Caco-2 (cell line): ENCODE measurements at regions not wholly inside any gene's neighbourhood (a gene's known extent, or its start where the extent isn't known, plus 50 kb on each side); places are given as distances from the start of the nearest gene placed in this dataset.

Experiments used
- BruUV-seq: library from RNA; stranded (reverse); fragments of 400-500 nt; replicated peaks from 2 replicates; lab custom pipeline; 2021; lab: Mats Ljungman, UMichigan
- CTCF ChIA-PET: fragments of 300-600 bp; sonication (Branson Sonifier 250); formaldehyde crosslinking; loops from one replicate; lab custom pipeline; 2022; ENCODE audit warnings: antibody characterized with exemption; lab: Charles Lee
- POLR2A ChIA-PET: fragments of 300-600 bp; sonication (Branson Sonifier 250); formaldehyde crosslinking; loops from one replicate; lab custom pipeline; 2022; ENCODE audit warnings: antibody characterized with exemption; lab: Charles Lee
- DNase-seq, 2 experiments: peaks; one replicate each; pipeline versions ENCODE4 v3.0.0 to v3.0.0-alpha.2; 2020 to 2022
- H3K27me3 ChIP-seq: replicated peaks from 2 replicates; pipeline ENCODE4 v1.6.0; 2011; ENCODE audit warnings: low read length; ENCODE audit not compliant: control insufficient read depth, insufficient read depth
- H3K36me3 ChIP-seq: 2 replicates; pipeline ENCODE4 v1.5.1; 2011; ENCODE audit warnings: low read length; ENCODE audit not compliant: control insufficient read depth, insufficient read depth
- H3K4me1 ChIP-seq: fragments of 250-450 bp; sonication (Bioruptor Pico); 2 replicates; pipeline ENCODE4 v1.5.1; 2020; ENCODE audit warnings: mild to moderate bottlenecking
- H3K4me3 ChIP-seq: 2 replicates; pipeline ENCODE4 v1.5.1; 2011; ENCODE audit warnings: low read depth, mild to moderate bottlenecking, control low read depth, low read length
- H3K9me3 ChIP-seq: fragments of 250-450 bp; sonication (Bioruptor Pico); 2 replicates; pipeline ENCODE4 v1.5.1; 2020; ENCODE audit warnings: mild to moderate bottlenecking, moderate library complexity
- H3K27ac Mint-ChIP-seq: one replicate; pipeline ENCODE4 v1.8.0; 2022; ENCODE audit warnings: mixed read lengths; ENCODE audit not compliant: unreplicated experiment
- H3K27me3 Mint-ChIP-seq: one replicate; pipeline ENCODE4 v1.8.0; 2022; ENCODE audit warnings: mixed read lengths; ENCODE audit not compliant: insufficient read depth, unreplicated experiment
- H3K36me3 Mint-ChIP-seq: one replicate; pipeline ENCODE4 v1.8.0; 2022; ENCODE audit warnings: mild to moderate bottlenecking, mixed read lengths; ENCODE audit not compliant: insufficient read depth, unreplicated experiment
- H3K4me1 Mint-ChIP-seq: one replicate; pipeline ENCODE4 v1.8.0; 2022; ENCODE audit warnings: low read depth, mixed read lengths; ENCODE audit not compliant: unreplicated experiment
- H3K4me3 Mint-ChIP-seq: one replicate; pipeline ENCODE4 v1.8.0; 2022; ENCODE audit warnings: mild to moderate bottlenecking, moderate library complexity, mixed read lengths; ENCODE audit not compliant: unreplicated experiment
- H3K9me3 Mint-ChIP-seq: one replicate; pipeline ENCODE4 v1.8.0; 2022; ENCODE audit warnings: mixed read lengths; ENCODE audit not compliant: unreplicated experiment
- intact Hi-C: fragments of 100-400 bp; cut with micrococcal nuclease; formaldehyde crosslinking; loops from one replicate; pipeline ENCODE4 v1.10.0; 2022; ENCODE audit not compliant: unreplicated experiment
- TF ChIP-seq, protein P1 (sequence below), 2 experiments: fragments of 200-600 bp in 1 of 2; IDR thresholded peaks; 1 replicate in 1 of 2; 2 replicates in 1 of 2; pipeline versions ENCODE4 v1.5.1 to v1.8.0; 2011 to 2022; ENCODE audit warnings: antibody characterized with exemption in 1 of 2, control low read depth in 1 of 2, inconsistent platforms in 1 of 2, low read depth in 1 of 2, low read length in 1 of 2, mild to moderate bottlenecking in 1 of 2, moderate library complexity in 1 of 2; ENCODE audit not compliant: insufficient read depth in 1 of 2, severe bottlenecking in 1 of 2, unreplicated experiment in 1 of 2

DNA sequence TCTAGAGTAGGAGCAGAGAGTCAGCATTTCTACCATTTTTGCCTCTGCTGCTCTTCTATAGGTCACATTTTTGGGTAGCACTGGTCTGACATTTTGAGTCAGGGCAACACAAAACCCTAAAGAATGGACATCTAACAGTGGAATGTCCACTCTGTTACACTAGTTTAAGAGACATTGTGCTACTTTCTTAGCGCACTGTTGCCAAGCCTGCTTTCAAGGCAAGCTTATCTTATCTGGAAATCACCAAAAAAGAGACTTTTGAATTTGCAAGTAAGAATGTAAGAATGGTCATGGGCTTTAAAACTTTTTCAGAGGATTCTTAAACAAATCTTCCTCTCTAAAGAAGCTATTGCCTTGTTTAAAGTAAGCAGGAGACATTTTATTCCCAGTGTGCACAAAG, 73.0 kb upstream of the STARD4 start:
- Mint-ChIP-seq H3K36me3 (no peaks in the 10 kb centered on the region), H3K4me1 (peaks cover 10% of the 10 kb centered on the region), H3K4me3 (no peak overlapping the region), H3K27me3 (peaks cover 9% of the 10 kb centered on the region), H3K9me3 (peaks cover 15% of the 10 kb centered on the region), H3K27ac (no peak overlapping the region)
- BruUV-seq = no TSS peak
- CTCF ChIA-PET = no interaction called here
- no peaks in the 10 kb centered on the region for H3K27me3 ChIP-seq
- POLR2A ChIA-PET = no interaction called here
- no peaks in the 10 kb centered on the region for H3K36me3 ChIP-seq
- peaks cover 16% of the 10 kb centered on the region; the same call in 1 of the 2 replicates for H3K4me1 ChIP-seq
- TF ChIP-seq, protein P1, sequence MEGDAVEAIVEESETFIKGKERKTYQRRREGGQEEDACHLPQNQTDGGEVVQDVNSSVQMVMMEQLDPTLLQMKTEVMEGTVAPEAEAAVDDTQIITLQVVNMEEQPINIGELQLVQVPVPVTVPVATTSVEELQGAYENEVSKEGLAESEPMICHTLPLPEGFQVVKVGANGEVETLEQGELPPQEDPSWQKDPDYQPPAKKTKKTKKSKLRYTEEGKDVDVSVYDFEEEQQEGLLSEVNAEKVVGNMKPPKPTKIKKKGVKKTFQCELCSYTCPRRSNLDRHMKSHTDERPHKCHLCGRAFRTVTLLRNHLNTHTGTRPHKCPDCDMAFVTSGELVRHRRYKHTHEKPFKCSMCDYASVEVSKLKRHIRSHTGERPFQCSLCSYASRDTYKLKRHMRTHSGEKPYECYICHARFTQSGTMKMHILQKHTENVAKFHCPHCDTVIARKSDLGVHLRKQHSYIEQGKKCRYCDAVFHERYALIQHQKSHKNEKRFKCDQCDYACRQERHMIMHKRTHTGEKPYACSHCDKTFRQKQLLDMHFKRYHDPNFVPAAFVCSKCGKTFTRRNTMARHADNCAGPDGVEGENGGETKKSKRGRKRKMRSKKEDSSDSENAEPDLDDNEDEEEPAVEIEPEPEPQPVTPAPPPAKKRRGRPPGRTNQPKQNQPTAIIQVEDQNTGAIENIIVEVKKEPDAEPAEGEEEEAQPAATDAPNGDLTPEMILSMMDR (IDR thresholded peaks at IDR 0.05; ENCODE audit: insufficient read depth in 1 of 2, low read depth in 1 of 2, low read length in 1 of 2, severe bottlenecking in 1 of 2, unreplicated experiment in 1 of 2) = no peak
- DNase-seq = no peak
- H3K9me3 ChIP-seq = no peaks in the 10 kb centered on the region
- intact Hi-C loops = no loop called here
- no peak overlapping the region for H3K4me3 ChIP-seq

DNA sequence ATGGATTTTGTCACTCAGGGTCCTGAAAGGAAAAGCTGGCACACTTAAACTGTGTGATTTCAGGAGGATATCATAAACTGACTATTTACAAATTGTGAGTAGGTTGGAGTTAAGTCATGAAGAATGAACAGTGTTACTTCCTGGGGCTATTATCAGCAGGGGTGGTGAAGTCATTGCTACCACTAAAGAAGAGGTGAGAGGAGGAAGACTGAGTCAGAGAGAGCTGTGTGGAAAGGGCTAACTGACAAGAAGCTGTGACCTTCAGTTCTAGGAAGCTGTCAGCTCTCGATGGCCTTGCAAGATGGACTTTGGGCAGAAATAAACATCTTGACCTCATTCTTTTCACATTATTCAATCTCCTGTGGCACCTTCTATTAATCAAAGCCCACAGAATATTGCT, 72.3 kb upstream of the STARD4 start:
- Histone ChIP-seq H3K4me3 (no peak overlapping the region), H3K36me3 (no peaks in the 10 kb centered on the region), H3K9me3 (no peaks in the 10 kb centered on the region), H3K27me3 (no peaks in the 10 kb centered on the region), H3K4me1 (peaks cover 16% of the 10 kb centered on the region; the same call in 1 of the 2 replicates)
- peaks cover 10% of the 10 kb centered on the region for H3K4me1 Mint-ChIP-seq
- peaks cover 9% of the 10 kb centered on the region for H3K27me3 Mint-ChIP-seq
- H3K27ac Mint-ChIP-seq = no peak overlapping the region
- TF ChIP-seq, protein P1 (IDR thresholded peaks at IDR 0.05; ENCODE audit: insufficient read depth in 1 of 2, low read depth in 1 of 2, low read length in 1 of 2, severe bottlenecking in 1 of 2, unreplicated experiment in 1 of 2) = no peak
- no peaks in the 10 kb centered on the region for H3K36me3 Mint-ChIP-seq
- H3K9me3 Mint-ChIP-seq = peaks cover 15% of the 10 kb centered on the region
- no TSS peak for BruUV-seq
- intact Hi-C loops = no loop called here
- no peak for DNase-seq
- ChIA-PET CTCF (no interaction called here), POLR2A (no interaction called here)
- H3K4me3 Mint-ChIP-seq = no peak overlapping the region

DNA sequence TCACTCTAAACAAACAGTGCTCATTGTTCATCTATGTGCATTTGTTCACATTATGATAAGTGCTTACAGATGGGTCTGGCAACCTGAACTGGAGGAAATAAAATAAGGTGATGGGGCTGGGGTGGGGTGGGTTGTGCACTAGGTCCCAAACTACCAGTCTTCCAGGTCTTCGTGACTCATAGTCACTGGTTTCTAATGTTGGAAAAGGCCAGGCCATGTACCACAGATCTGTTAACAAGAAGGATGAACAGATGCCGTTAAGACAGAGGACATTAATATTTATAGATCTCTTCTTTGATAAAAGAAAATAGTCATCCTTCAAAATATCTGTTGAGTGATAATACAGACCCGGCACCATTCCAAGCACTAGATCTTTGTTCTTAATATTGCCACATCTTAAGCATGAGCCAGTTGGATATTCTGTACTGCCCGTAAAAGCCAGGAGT, 71.4 kb upstream of the STARD4 start:
- intact Hi-C loops = no loop called here
- Histone ChIP-seq H3K9me3 (no peaks in the 10 kb centered on the region), H3K4me3 (no peak overlapping the region), H3K4me1 (peaks cover 16% of the 10 kb centered on the region; the same call in 1 of the 2 replicates), H3K36me3 (no peaks in the 10 kb centered on the region), H3K27me3 (no peaks in the 10 kb centered on the region)
- Mint-ChIP-seq H3K9me3 (peaks cover 15% of the 10 kb centered on the region), H3K4me3 (no peak overlapping the region), H3K27me3 (peaks cover 9% of the 10 kb centered on the region), H3K4me1 (peaks cover 10% of the 10 kb centered on the region), H3K36me3 (no peaks in the 10 kb centered on the region), H3K27ac (no peak overlapping the region)
- TF ChIP-seq, protein P1 (IDR thresholded peaks at IDR 0.05; ENCODE audit: insufficient read depth in 1 of 2, low read depth in 1 of 2, low read length in 1 of 2, severe bottlenecking in 1 of 2, unreplicated experiment in 1 of 2) = no peak
- ChIA-PET CTCF (no interaction called here), POLR2A (no interaction called here)
- no peak for DNase-seq
- no TSS peak for BruUV-seq
